ENCODE measurements at regions not wholly inside any gene's neighbourhood (a gene's known extent, or its start where the extent isn't known, plus 50 kb on each side); places are given as distances from the start of the nearest gene placed in this dataset.

DNA sequence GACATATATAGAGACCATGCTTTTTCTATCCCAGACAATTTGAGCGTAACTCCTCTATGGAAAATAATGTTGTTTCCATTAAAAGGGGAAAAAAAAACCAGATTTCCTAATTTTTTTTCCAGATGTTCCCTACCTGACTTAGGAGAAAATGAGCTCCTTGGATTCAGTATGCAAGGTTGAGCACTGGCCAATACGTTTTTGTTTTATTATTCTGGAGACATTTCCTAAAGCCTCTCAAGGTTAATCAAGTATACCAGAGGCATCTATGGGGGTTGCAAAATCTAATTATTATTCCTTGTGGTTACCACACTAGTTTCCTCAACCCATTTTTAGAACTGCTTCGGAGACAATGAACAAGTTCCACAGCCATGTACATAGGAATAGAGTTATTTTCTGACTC, 291.3 kb downstream of the SLC16A7 start:
- no peaks in the 10 kb centered on the region for H3K9me3 ChIP-seq
- ATAC-seq (ENCODE audit: insufficient number of reproducible peaks, low FRiP score, low read depth), result no peak
- H3K27me3 ChIP-seq (replicated peaks; ENCODE audit: insufficient read depth), result no peaks in the 10 kb centered on the region
- no peak overlapping the region for H3K27ac ChIP-seq
- no peaks in the 10 kb centered on the region for H3K4me1 ChIP-seq (ENCODE audit: control insufficient read depth in 1 of 2, low read depth in 2 of 2)
- TF ChIP-seq, protein P1, sequence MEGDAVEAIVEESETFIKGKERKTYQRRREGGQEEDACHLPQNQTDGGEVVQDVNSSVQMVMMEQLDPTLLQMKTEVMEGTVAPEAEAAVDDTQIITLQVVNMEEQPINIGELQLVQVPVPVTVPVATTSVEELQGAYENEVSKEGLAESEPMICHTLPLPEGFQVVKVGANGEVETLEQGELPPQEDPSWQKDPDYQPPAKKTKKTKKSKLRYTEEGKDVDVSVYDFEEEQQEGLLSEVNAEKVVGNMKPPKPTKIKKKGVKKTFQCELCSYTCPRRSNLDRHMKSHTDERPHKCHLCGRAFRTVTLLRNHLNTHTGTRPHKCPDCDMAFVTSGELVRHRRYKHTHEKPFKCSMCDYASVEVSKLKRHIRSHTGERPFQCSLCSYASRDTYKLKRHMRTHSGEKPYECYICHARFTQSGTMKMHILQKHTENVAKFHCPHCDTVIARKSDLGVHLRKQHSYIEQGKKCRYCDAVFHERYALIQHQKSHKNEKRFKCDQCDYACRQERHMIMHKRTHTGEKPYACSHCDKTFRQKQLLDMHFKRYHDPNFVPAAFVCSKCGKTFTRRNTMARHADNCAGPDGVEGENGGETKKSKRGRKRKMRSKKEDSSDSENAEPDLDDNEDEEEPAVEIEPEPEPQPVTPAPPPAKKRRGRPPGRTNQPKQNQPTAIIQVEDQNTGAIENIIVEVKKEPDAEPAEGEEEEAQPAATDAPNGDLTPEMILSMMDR (IDR thresholded peaks at IDR 0.05), result no peak
- H3K4me3 ChIP-seq, result no peak overlapping the region
- DNase-seq (ENCODE audit: low spot score), result no peak
- no peaks in the 10 kb centered on the region for H3K36me3 ChIP-seq

DNA sequence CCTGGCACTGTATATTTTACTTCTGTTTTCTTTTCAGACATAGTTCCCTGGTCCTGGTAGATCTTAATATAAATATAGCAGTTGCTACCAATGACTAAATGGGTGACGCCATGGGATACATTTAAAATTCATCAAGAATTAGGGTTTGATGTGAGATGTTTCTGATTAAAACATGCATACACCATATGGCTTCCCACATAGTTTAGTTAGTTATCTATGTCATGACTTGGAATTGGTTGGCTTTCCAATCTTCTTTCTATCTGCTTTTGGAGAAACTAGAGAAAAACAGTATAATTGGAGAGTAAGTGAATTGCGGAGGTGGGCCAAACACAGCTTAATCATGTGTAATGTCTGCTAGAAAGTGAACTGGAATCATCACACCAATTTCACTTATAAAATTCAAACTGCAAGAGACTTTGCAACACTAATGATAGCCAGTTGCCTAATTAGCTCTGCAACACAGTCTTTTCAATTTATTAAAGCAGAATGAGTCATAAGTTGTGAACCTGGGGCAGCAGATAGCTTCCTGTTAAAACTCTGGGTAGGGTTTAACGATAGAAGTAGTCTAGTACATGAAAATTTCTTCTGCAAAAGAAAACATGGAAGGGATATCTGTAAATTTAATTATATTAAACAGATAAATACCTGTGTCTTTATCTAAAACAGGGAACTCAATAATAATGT, 295.2 kb downstream of the SLC16A7 start:
- H3K27me3 ChIP-seq (replicated peaks; ENCODE audit: insufficient read depth), result no peaks in the 10 kb centered on the region
- no peak overlapping the region for H3K4me3 ChIP-seq
- DNase-seq (ENCODE audit: low spot score), result no peak
- no peak overlapping the region for H3K27ac ChIP-seq
- H3K36me3 ChIP-seq, result no peaks in the 10 kb centered on the region
- no peak for ATAC-seq (ENCODE audit: insufficient number of reproducible peaks, low FRiP score, low read depth)
- no peaks in the 10 kb centered on the region for H3K9me3 ChIP-seq
- H3K4me1 ChIP-seq (ENCODE audit: control insufficient read depth in 1 of 2, low read depth in 2 of 2), result no peaks in the 10 kb centered on the region
- TF ChIP-seq, protein P1 (IDR thresholded peaks at IDR 0.05), result no peak

DNA sequence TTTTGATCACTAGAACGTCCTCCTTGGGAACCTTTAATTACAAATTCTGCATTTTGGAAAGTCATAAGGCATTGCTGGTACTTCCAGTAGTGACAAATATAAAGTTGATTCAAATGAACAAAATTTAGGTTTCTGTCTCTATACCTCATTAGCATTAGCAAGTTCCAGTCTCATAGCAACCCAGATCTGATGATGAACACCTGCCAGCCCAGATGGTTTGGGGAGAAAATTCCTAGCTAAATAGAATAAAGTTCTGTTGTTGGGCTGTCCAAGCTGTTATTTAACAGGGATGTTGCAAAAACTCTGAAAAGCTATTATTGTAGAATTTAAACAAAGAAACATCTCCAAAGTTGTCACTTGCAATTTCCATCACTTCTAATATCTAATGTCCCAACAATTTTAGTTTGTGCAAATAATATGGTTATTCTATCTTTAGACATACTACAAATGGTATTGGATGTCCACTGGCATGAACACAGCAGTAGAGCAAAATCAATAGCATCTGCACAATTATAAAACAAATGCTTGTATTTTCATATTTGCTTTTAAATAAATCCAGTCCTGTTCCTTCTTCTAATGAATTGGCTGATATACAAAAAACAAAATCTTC, 299.4 kb downstream of the SLC16A7 start:
- DNase-seq (ENCODE audit: low spot score) (no peak), ATAC-seq (ENCODE audit: insufficient number of reproducible peaks, low FRiP score, low read depth) (no peak)
- H3K36me3 ChIP-seq, result no peaks in the 10 kb centered on the region
- H3K9me3 ChIP-seq, result no peaks in the 10 kb centered on the region
- TF ChIP-seq, protein P1 (IDR thresholded peaks at IDR 0.05), result no peak
- H3K4me3 ChIP-seq, result no peak overlapping the region
- H3K27ac ChIP-seq, result no peak overlapping the region
- H3K4me1 ChIP-seq (ENCODE audit: control insufficient read depth in 1 of 2, low read depth in 2 of 2), result no peaks in the 10 kb centered on the region
- no peaks in the 10 kb centered on the region for H3K27me3 ChIP-seq (replicated peaks; ENCODE audit: insufficient read depth)

DNA sequence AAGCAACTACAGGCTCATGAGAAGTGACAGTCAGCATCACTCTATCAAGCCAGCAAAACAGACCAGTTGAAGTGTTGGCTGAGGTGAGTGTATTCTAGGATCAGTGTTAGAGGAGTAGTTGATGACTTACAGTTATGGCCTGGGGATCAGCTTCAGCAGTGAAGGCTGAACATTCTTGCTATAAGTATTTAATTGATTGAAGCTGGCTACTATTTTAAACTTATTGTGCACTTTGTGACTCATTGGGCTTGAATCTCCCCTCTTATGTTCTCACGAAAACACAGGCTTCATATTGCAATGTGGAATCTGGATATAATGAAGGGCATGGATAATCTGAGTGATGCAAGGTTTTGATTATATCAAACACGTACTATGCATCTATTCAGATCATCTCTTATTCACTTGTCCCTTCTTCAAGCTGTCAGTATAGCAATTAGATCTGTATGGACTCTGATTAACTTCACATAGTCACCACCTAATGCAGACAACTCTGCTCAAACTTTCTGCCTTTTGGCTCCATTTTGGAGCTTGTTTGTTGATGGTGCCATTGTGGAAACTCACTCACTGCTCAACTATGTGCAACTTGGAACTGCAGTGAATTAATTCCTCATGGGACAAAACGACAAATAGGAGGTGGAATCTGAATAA, 309.2 kb downstream of the SLC16A7 start:
- TF ChIP-seq, protein P1 (IDR thresholded peaks at IDR 0.05), result no peak
- ATAC-seq (ENCODE audit: insufficient number of reproducible peaks, low FRiP score, low read depth), result no peak
- no peaks in the 10 kb centered on the region for H3K4me1 ChIP-seq (ENCODE audit: control insufficient read depth in 1 of 2, low read depth in 2 of 2)

DNA sequence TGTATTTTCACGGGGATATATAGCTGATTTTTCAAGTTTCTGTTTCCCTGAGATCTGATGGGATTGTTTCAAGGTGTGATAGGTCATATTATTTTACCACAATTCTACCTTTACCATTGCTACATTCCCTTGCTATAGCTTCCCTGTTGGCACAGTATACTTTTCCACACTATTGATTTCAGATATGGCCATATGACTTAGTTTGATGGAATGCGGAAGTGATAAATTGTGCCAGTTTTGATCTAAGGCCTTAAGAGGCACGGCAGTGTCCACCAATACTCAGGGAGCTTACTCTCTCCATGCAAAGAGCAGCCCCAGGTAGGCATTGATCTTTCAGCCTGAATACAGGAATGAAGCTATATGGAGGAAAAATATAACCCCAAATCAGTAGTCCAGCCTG, 315.7 kb downstream of the SLC16A7 start:
- ATAC-seq (ENCODE audit: insufficient number of reproducible peaks, low FRiP score, low read depth) (no peak), DNase-seq (ENCODE audit: low spot score) (no peak)
- no peaks in the 10 kb centered on the region for H3K36me3 ChIP-seq
- no peaks in the 10 kb centered on the region for H3K27me3 ChIP-seq (replicated peaks; ENCODE audit: insufficient read depth)
- no peaks in the 10 kb centered on the region for H3K9me3 ChIP-seq
- no peaks in the 10 kb centered on the region for H3K4me1 ChIP-seq (ENCODE audit: control insufficient read depth in 1 of 2, low read depth in 2 of 2)
- H3K4me3 ChIP-seq, result no peak overlapping the region
- no peak overlapping the region for H3K27ac ChIP-seq
- TF ChIP-seq, protein P1 (IDR thresholded peaks at IDR 0.05), result no peak

More for the DNA sequence above, 309.2 kb downstream of the SLC16A7 start:
- H3K36me3 ChIP-seq, result no peaks in the 10 kb centered on the region
- H3K27me3 ChIP-seq (replicated peaks; ENCODE audit: insufficient read depth), result no peaks in the 10 kb centered on the region
- no peak overlapping the region for H3K27ac ChIP-seq
- H3K9me3 ChIP-seq, result no peaks in the 10 kb centered on the region
- no peak overlapping the region for H3K4me3 ChIP-seq
- no peak for DNase-seq (ENCODE audit: low spot score)

All from thoracic aorta (tissue), 2 donors.